NCI-H748 treated with DMSO at 0.1 percent for 48 hours (cell line): ENCODE measurements at regions not wholly inside any gene's neighbourhood (a gene's known extent, or its start where the extent isn't known, plus 50 kb on each side); places are given as distances from the start of the nearest gene placed in this dataset.
"Not testable (repeated sequence)": the region's sequence is repeated elsewhere in the genome, so short reads cannot be mapped to it uniquely, and the experiment has no call there.

ENCODE experiments used
- DNase-seq: peaks from one replicate; lab custom pipeline; 2025; lab: John Stamatoyannopoulos, UW

- DNase-seq, result no peak
Measured at GRCh38 chr2:176424746-176425145, 155.5 kb downstream of the MTX2 start.

GRCh38 chr2:176427549-176427948, 158.3 kb downstream of the MTX2 start:
- DNase-seq, result no peak

GRCh38 chr2:176428944-176429469, 159.8 kb downstream of the MTX2 start:
- not testable (repeated sequence) for DNase-seq

GRCh38 chr2:176432434-176432833, 163.2 kb downstream of the MTX2 start:
- DNase-seq, result no peak

- no peak for DNase-seq
Measured at GRCh38 chr2:176435729-176436128, 166.5 kb downstream of the MTX2 start.

- DNase-seq, result no peak
Measured at GRCh38 chr2:176443946-176444345, 174.7 kb downstream of the MTX2 start.

GRCh38 chr2:176445956-176446355, 176.7 kb downstream of the MTX2 start:
- no peak for DNase-seq

GRCh38 chr2:176446718-176447414, 177.6 kb downstream of the MTX2 start:
- DNase-seq, result no peak

- DNase-seq, result no peak
Measured at GRCh38 chr2:176447616-176448015, 178.4 kb downstream of the MTX2 start.

GRCh38 chr2:176449852-176450251, 180.6 kb downstream of the MTX2 start:
- no peak for DNase-seq

- no peak for DNase-seq
Measured at GRCh38 chr2:176453784-176454183, 184.5 kb downstream of the MTX2 start.

- DNase-seq, result peak; percentile 90
Measured at GRCh38 chr2:176454893-176455815, 185.9 kb downstream of the MTX2 start.

GRCh38 chr2:176455816-176456291, 186.6 kb downstream of the MTX2 start:
- no peak for DNase-seq

- DNase-seq, result no peak
Measured at GRCh38 chr2:176457481-176457880, 188.2 kb downstream of the MTX2 start.

- DNase-seq, result no peak
Measured at GRCh38 chr2:176461098-176461808, 192.0 kb downstream of the MTX2 start.

GRCh38 chr2:176461809-176462670, 192.8 kb downstream of the MTX2 start:
- DNase-seq, result no peak

GRCh38 chr2:176463546-176463945, 194.3 kb downstream of the MTX2 start:
- no peak for DNase-seq

- peak; percentile 73 for DNase-seq
Measured at GRCh38 chr2:176464886-176465564, 195.8 kb downstream of the MTX2 start.

GRCh38 chr2:176466918-176467452, 197.7 kb downstream of the MTX2 start:
- DNase-seq, result no peak

- no peak for DNase-seq
Measured at GRCh38 chr2:176467595-176467994, 198.4 kb downstream of the MTX2 start.
